ENCODE measurements at regions not wholly inside any gene's neighbourhood (a gene's known extent, or its start where the extent isn't known, plus 50 kb on each side); places are given as distances from the start of the nearest gene placed in this dataset.

DNA sequence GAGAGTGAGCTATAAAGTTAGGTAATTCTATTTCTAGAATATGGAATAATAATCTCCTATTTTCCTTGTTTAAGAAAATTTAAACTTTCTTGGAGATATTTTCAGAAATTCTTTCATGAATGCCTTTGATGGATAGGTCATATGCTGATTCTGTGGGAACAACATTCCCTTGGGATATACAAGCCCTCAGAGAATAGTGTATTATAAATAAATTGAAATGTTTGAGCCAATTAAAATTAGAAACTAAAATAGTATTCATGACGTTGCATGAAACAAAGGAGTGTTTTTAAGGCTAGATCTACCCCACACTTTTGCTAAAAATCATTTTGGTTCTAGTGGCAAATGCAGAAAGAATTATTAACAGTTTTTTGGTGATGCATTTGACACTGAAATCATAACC lies 269.3 kb upstream of the ANO3 start:
- DNase-seq = no peak

DNA sequence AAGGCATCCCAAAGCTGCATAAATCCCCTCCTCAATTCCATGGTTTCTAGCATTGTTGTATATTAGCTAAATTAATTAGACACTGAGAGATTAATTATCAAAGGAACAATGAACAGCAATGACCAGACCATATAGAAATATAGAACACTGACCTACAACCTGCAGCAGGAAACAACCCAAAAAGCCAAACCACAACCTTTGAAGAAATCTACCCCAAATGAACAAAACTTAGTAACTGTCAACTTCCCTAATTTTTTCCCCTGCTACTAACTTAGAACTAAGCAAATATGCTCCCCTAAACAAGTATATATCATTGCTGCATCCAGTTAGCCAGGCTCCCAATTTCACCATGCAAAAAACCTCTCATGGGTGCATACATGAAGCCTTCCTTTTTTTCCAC lies 268.0 kb upstream of the ANO3 start:
- no peak for DNase-seq

- DNase-seq = no peak
These were observed 266.0 kb upstream of the ANO3 start for GRCh38 chr11:26065944-26066343.

- DNase-seq = no peak
These were observed 261.1 kb upstream of the ANO3 start for GRCh38 chr11:26070714-26071380.

GRCh38 chr11:26072614-26073153 lies 259.2 kb upstream of the ANO3 start:
- no peak for DNase-seq

- DNase-seq = no peak
These were observed 258.3 kb upstream of the ANO3 start for GRCh38 chr11:26073646-26074045.

GRCh38 chr11:26076233-26076990 lies 255.5 kb upstream of the ANO3 start:
- DNase-seq = no peak

DNA sequence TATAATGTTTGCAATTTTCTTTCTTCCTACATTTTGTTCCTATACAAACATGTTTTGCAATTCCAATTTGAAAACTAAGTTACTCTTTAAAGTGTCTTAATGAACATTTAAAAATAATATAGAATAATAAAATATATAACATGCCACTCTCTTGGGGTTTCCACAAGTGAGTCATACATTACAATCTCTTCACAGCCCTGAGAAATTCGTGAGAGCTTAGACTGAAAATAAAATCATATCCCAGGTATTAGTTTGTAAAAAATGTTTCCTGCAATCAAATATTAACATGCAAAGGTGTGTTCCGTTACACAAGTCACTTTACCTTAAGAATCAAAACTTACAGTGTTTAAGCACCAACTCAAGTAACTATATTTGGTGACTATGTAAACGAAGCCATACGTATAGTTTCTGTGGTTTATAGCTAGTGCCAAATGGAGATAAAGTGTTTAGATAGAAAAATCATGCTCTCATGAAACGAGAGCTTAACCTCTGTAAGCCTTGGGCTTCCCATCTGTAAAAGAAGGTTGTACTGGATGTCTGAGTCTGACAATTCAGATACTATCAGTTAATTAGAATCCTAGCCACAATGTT lies 253.6 kb upstream of the ANO3 start:
- DNase-seq = no peak

DNA sequence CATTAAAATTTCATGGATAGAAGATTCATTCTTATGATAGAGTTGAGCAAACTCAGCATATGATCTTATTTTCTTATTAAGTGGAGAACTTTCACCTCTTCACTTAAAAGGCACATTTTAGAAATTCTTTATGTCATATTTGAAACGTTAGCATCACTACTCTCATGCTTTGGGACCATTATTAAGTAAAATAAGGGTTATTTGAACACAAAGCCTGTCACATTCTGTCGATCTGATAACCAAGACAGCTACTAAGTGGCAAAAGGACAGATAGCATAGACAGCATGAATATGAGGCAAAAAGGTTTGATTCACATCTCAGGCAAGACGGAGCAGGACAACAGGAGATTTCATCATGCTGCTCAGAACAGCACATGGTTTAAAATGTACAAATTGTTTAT lies 247.6 kb upstream of the ANO3 start:
- no peak for DNase-seq

- DNase-seq = no peak
These were observed 245.9 kb upstream of the ANO3 start for GRCh38 chr11:26086028-26086427.

GRCh38 chr11:26087120-26087935 lies 244.6 kb upstream of the ANO3 start:
- DNase-seq = no peak

- DNase-seq = no peak
These were observed 243.5 kb upstream of the ANO3 start for GRCh38 chr11:26088391-26088790.

GRCh38 chr11:26090651-26091050 lies 241.3 kb upstream of the ANO3 start:
- DNase-seq = no peak

DNA sequence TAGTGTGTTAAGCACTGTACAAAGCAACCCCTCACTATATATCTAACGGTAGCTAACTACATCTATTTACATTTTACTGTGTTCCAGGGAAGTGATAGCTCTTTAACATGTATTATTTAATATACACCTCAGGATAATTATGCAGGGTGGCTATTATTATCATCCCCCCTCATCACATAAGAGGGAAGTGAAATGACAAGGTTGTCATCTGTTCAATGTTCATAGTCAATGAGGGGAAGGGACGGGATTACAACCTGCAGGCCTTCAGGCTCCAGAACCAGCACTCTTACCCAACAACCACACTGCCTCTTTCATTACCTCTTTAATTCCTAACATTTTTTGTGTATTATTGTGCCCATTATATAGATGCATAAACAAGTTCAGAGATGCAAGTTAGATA lies 238.7 kb upstream of the ANO3 start:
- no peak for DNase-seq

- DNase-seq = no peak
These were observed 236.6 kb upstream of the ANO3 start for GRCh38 chr11:26095340-26095739.

GRCh38 chr11:26096451-26096850 lies 235.5 kb upstream of the ANO3 start:
- no peak for DNase-seq

GRCh38 chr11:26102325-26102724 lies 229.6 kb upstream of the ANO3 start:
- DNase-seq = no peak

- DNase-seq = no peak
These were observed 226.0 kb upstream of the ANO3 start for GRCh38 chr11:26105762-26106423.

GRCh38 chr11:26106726-26107125 lies 225.2 kb upstream of the ANO3 start:
- DNase-seq = no peak

DNA sequence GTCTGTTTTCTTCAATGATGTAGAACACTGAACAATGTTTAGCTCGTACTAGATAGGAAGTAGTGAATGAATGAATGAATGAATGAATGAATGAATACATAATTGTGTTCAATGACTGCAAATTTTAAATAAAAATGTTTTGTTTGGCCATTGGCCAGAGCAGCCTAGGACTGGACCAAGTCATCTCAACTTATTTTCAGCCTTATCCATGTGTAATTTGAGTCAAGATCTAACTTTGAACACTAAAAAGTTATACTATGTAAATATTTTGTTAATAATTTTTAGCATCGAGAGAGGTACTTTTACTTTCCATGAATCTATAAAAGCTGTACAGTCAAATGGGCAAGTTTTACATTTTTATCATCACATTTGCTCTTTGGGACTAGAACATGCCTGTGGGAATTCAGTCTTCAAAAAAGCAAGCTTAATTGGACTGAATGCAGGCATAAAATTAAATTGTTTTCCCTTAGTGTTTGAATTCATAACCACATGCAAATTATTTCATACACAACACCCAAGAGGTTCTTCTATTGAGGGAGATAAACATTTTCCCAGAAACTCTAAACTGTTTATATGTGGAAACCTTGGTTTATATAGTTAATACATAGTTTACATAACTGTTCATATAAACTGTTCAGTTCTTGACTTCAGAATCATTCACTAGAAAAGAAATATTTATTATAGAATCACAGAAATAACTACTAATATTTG lies 222.1 kb upstream of the ANO3 start:
- DNase-seq = no peak

DNA sequence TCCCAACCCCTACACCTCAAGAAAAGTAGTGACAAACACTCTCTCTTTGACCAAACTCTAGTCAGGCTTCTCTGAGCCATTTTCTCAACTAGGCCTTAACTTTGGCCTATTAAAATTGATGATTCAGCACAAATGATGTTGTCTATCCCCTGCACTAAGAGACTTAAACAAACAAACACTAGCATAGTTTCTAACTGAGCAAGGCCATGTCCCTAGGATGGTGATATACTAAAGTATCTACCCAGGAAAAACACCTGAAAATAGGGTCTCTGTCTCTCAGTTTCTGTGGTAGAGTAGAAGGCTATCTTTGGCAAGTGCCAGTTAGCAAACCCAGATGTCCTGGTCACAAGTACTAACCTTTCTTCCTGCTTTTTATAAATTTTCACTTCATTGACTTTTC lies 219.7 kb upstream of the ANO3 start:
- no peak for DNase-seq

DNA sequence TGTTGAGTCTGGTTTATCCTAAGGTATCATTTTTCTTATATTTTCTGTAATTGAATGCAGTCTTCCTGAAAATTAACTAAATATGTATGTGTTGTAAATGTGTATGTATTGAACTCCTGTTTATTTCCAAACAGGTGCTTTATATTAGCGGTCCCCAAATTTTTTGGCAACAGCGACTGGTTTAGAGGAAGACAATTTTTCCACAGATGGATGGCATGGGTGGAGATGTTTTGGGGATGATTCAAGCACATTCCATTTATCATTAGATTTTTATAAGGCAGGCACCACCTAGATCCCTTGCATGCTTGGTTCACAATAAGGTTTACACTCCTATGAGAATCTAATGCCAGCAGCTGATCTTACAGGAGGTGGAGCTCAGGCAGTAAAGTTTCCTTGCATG lies 210.5 kb upstream of the ANO3 start:
- DNase-seq = no peak
